Left hindlimb (tissue), 1 donor: ENCODE measurements at regions not wholly inside any gene's neighbourhood (a gene's known extent, or its start where the extent isn't known, plus 50 kb on each side); places are given as distances from the start of the nearest gene placed in this dataset.
A peak's percentile ranks its signal among the peaks of the same experiment; 100 is the strongest.
"Not testable (repeated sequence)": the region's sequence is repeated elsewhere in the genome, so short reads cannot be mapped to it uniquely, and the experiment has no call there.

Experiments used
- DNase-seq: peaks from one replicate; pipeline ENCODE4 v3.0.0-alpha.2; 2018

DNA sequence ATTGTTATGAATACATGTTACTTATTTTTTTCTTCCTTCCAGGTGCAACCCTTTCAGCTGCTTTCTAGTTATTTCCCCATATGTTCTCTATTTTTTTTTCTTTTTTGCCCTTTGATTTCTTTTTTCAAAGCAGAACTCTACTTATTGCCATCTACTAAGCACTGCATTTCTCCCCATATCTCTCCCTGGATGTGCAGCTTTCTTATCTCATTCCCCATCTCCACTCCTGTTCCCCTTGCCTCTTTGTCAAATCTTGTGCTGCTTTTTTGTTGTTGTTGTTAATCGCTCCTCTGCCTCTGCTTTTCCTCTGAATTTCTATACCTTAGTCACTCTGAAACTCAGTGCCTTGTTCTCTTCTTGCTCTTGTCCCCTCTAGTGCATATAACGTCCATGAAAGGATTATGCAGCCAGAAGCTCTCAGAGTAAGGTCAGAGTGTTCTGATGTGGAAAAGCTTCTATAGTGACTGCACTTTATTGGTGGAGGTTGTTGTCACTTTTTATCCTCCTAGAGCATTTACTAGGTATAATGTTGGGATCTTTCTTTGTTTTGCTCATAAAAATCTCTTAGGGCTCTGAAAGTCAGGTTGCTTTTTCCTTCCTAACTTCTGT, 51.1 kb upstream of the JADE1 start:
- no peak for DNase-seq

DNA sequence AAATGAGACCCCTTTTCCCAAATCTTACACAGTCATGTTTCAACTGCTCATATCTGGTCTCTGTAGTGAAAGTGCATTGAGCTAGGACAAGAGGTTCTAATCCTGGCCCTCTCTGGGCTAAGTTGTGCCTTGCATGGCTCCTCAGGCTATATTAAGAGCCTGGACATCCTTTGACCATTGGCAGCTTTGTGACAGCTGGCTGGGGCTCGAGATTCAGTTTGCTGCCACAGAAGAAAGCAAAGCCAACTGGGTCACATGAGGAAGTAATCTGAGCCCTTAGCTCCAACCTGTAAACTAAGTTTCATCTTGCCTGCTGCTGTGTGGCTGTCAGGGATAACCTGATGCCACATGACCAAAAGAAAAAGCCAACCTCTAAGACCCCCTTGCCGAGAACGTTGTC, 51.8 kb upstream of the JADE1 start:
- peak; percentile 37 for DNase-seq

DNA sequence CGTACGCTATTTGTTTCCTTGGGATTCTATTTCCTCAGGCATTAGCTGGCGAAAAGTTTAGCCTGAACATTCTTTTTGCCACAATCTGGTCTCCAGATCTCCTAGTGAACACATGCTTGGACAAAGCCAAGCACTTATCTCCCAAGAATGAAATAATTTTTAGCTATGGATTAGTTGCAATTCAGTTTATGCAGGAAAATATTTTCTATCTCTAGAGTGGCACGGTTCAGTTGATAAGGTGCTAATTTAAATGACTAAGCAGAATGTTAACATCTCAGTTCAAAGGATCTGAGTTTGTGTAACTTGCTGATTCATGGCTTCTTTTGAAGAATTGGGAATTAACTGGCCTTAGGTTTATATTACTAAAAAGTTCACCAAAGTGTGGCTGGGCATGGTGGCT, 58.1 kb upstream of the JADE1 start:
- no peak for DNase-seq

DNA sequence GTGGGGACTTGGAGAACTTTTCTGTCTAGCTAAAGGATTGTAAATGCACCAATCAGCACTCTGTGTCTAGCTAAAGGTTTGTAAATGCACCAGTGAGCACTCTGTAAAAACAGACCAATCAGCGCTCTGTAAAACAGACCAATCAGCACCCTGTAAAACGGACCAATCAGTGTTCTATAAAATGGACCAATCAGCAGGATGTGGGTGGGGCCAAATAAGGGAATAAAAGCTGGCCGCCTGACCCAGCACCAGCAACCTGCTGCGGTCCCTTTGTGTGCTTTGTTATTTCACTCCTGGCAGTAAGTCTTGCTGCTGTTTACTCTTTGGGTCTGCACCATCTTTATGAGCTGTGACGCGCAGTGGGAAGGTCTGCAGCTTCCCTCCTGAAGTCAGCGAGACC, 67.8 kb upstream of the JADE1 start:
- not testable (repeated sequence) for DNase-seq

DNA sequence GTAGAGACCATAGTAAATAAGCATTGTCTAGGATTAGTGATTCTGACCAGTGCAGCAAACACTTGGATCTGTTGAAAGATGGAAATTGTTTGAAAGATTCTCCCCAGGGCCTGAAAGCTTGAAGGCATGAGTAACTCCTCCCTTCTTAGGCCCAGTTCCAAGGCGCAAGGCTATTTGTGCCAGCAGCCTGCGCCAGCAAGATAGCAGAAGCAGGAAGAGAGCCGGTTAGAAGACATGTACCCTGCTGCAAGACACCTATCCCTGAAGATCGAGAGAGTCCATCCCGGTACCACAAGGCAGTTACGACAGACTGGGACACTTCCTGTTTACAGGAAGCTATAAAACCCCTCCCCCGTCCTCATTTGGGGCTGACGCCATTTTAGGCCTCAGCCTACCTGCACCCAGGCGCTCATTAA, 72.4 kb upstream of the JADE1 start:
- no peak for DNase-seq

DNA sequence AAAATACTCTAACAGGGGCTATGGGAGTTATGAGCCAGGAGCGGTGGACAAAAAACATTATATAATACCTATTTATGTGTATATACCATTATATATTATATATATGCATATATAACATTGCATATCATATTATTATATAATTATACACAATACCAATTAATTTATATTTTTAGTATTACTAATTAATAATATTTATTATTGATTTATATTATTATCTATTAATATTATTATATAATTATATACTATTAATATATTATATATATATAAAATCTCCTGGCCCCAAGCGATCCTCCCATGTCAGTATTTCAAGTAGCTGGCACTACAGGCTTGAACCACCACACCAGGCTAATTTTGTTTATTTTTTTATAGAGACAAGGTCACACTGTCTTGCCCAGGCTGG, 73.8 kb upstream of the JADE1 start:
- no peak for DNase-seq

DNA sequence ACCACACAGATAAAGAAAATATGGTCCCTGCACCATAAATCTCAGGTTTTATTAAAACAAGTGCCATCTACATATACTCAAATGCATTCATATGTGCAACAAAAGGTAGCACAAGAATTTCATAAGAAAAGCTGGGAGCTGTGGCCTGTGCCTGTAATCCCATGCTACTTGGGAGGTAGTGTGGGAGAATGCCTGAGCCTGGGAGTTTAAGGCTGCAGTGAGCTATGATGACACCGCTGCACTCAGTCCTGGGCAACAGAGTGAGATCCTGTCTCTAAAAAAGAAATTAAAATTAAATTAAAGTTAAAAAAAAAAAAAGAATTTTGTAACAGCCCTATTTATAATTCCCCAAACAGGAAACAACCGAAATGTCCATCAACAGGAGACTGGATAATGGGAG, 81.3 kb upstream of the JADE1 start:
- DNase-seq, result no peak

DNA sequence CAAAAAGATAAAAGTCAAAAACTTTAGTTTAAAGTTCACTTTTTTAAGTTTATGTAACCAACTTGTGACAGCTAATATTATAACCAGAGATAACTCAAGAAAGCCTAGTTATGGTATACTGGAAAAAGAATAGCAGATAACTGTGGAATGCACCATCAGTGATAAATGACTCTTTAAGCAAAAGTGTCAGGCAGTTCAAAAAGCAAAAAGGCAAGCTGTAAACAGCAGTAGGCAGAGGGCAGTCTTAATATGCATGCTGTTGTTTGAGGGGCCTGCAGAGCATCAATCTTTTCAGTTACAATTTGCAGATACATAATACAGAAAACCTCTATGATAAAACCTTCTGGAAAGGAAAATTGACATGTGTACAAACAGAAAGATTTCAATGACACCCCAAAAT, 81.8 kb upstream of the JADE1 start:
- no peak for DNase-seq

DNA sequence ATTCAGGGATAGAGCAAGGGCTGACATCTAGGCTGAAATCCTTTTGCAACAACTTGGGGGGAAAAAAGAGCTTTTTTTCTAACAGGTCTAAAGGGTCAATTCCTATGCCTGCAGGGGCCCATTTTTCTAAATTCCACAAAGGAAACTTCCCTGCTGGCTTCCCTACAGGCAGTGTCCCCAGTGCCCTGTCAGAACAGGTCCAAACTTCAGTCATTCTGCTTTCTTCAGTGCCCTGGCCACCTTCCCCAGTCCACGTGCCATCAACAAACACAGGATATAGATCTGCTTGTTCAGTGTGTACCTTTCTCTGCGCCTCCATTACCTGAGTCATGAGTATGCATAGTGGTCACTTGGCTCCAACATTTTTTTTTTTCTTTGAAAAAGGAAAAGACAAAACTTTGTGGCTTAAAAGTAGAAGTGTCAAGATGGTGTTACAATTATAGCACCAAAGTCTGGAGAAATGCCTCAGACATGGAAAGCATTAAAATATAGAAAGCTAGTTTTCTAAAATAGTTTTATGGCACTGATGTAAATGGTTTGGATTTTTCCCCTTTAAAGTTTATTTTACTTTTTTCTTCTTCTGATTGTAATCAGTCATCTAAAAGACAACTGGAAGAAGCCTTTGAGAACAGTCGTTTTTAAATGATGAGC, 84.0 kb upstream of the JADE1 start:
- DNase-seq, result no peak

DNA sequence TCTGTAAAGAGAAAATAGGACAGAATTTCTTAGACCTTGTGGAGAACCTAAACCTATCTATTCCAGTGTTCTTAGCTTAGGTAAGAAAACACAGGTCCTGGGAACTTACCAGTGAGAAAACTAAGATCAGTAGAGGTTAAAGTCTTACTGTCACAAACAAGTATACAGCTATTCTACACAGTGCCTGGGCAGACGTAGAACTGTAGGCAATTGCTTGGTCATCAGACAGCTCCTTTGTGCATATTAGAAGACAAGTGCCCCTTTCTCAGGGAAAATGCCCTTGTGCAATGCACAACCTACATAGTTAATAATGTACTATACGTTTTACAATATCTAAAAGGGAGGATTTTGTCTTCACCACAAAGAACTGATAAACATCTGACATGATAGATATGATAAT, 86.6 kb upstream of the JADE1 start:
- no peak for DNase-seq

DNA sequence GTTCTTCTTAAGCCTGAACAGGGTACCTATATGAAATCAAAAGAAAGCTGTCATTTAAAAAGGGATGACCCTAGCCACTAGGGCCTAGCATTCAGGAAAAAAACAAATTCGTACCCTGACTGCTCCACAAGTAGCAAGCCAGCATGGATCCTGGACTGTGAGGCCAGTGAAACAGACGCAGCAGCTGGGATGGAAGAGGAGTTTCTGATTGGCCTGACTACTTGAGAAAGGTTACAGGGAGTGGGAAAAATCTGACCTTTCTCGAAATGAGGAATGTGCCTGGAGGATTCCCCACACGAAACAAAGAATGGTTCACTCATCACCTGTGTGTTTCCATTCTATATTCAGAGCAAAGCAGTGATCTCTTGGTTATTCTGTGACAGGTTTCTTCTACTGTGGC, 87.6 kb upstream of the JADE1 start:
- DNase-seq, result no peak

DNA sequence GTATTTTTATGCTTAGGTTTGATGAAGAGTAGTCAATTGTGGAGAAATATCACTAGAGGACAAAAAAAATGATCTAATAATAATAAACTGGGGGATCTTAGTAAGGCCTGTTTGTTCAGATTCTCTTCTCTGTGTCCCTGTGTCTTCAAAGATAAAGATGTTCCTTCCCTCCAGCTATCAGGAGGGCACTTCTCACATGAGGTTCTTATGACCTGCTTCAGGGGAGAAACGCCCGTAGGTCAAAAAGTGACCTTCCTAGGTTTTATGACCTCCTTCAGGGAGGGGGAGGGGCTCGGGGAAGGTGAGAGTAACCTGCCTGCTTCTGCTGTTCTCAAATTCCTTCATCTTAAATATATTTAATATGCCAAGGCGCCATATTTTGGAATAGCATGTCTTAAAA, 89.2 kb upstream of the JADE1 start:
- DNase-seq, result no peak

DNA sequence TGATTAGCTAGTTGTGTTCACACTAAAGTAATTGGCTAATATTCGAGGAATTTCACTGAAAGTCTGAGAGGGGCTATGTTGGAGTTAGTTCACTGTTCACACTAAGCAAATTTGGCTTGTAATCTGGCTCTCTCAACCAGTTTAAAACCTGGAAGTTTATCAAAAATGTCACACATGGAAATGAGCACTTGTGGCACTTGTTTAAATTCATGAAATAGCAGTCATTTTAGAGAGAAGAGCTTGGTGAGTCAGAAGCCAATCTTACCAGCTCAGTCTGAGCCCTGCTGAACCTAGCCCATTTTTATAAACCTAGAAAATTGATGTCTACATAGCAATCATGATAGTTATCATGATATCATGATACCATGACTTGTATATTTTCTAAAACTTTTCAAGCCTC, 90.7 kb upstream of the JADE1 start:
- DNase-seq, result no peak

DNA sequence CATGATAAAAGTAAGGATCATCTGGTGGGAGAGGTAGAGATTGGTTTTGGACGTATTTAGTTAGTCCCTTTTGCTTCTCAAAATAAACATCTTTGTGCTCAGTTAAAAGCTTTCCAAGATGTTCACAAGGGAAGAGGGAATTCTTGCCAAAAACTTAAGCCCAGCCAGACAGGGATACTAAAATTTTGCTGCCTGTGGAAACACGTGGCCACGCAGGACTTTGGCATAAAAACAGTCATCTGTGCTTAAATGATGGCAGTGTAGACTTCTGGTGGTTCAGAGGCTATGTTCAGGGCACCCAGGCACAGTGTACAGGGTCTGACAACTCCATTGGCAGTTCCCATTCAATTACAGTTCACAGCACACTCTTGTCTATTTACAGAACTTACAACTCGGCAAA, 93.2 kb upstream of the JADE1 start:
- DNase-seq, result peak; percentile 45

DNA sequence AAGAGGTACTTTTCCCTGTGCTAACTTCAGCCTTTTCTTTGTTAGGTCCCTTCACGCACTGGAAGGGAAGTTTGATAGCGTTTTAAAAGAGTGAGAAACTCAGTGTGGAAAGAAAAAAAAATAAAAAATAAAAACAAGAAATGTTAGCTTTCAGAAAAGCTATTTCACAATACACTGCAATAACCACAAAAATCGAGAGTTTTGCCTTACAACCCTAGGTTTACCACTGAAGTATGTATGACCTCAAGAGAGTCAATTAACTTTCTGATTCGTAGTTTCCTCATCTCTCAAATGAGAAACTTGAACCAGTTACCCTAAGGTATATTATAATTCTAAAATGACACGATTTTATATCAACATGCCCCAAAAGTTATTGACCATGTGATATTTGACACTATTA, 93.9 kb upstream of the JADE1 start:
- no peak for DNase-seq

DNA sequence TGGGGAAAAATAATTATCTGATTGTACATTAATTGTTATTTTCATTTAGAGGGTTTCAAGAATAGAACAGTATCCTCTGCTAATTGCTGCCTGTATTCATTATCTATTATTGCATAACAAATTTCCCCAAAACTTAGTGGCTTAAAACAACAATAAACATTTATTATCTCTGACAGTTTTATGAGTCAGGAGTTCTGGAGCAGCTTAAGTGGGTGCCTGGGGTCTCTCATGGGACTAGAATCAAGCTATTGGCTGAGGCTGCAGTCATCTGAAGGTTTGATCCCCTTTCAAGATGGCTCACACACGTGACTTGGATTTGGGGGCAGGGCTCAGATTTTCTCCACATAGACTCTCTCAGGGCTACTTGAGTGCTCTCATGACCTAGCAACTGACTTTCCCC, 98.1 kb upstream of the JADE1 start:
- no peak for DNase-seq

DNA sequence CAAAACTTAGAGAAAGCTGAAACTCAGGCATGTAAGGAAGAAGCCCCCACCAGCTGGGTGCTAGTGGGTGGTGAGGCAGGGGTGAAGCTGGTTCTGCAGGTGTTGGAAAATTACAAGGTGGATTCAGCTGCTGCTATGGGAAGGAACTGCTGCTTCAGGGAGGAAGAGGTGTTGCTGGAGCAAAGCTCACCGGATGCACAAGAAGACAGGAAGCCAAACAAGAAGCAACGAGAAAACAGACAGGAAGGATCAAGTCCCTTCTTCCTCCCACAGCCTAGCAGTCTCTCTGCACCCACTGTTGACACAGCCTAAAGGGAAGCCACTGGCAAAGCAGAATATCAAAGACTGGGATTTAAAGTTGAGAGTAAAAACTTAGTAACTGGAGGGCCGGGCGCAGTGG, 100.2 kb upstream of the JADE1 start:
- DNase-seq, result no peak

DNA sequence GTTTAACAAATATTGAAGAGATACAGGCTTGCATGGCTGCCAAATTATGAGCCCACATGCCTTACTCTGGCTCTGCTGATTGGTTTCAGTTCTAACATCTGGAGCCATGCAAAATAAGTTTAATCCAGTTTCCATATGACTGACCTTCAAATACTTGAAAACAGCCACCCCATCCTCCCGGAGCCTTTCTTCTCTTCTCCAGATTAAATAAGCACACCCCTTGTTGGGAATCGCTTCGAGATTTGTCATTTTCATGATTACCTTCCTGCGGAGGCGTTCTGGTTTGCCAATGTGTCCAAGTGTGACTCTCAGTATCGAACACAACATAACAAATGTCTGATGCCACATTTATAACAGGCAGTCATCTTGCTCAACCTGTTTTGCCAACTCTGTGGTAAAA, 101.6 kb upstream of the JADE1 start:
- DNase-seq, result no peak

DNA sequence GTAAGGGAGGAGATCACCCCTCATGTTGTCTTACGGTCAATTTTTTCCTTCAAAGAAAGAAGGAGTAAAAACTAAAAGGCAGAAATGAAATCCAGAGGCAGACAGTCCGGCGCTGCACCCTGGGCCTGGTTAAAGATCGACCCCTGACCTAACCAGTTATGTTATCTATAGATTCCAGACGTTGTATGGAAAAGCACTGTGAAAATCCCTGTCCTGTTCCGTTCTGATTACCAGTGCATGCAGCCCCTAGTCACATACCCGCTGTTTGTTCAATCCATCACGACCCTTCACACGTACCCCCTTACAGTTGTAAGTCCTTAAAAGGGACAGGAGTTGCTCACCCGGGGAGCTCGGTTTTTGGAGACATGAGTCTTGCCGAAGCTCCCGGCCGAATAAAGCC, 105.6 kb upstream of the JADE1 start:
- DNase-seq, result no peak

DNA sequence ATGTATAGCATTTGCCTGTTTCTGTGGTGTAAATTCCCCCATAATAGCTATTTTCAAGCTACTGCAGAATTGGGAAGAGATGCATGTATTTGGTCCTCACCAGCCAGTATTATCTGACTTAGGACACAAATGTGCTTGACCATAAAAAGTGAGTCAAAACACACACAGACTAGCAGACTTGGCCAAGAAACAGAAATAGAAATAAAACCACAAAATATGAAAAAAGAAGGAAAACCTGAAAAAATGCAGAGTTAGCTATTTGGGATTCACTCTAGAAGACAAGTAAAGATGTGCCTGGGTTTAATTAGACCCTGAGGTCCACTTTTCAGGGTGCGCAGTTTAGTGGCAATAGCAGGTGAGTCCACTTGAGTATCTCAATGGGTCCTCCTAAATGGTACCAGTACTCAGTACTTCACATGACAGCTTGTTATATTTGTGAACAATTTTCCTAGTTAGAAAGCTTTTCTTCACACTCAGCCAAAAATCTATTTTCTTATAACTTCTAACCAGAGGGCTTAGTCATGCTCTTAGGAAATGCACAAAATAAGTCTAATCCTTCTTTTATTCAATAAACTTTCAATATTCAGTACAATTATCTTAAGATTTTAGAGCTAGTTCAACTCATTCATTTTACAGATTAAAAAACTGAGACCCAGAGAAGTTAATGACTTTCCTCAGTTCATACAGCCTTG, 108.7 kb upstream of the JADE1 start:
- DNase-seq, result no peak

DNA sequence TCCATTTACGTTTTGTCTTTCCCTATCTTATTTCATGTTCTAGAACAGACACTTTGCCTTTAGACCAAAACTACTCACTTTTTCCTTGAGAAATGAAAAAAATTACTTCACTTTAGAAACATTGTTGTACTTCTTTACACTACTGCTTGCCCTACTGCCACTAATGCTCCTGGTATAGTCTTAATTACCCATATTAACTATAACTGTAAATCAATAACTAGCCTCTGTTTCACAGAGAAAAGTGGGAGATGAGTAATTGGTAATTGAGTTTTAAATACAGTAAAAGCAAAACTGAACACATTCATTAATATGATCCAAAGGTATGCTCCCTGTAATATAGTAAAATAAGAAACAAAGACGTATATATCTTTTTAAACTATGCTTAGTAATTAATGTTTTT, 111.1 kb upstream of the JADE1 start:
- no peak for DNase-seq

DNA sequence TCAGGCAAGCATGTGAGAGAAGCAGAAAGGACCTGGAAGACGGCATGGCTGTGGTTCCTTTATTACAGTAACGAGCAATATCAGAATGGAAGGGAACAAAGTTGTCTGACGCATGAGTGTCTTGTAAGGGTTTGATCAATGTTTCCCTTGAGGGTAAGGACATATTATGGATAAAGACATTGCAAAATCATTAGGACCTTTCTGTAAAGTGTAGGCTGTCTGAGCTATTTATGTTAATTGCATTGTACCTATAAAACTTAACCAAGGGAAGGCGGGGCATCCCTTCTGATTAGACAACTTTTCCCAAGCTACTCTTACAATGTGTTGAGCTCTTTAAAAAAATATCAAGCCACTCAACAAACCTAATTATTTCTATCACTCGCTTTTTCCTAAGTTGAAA, 112.2 kb upstream of the JADE1 start:
- no peak for DNase-seq

DNA sequence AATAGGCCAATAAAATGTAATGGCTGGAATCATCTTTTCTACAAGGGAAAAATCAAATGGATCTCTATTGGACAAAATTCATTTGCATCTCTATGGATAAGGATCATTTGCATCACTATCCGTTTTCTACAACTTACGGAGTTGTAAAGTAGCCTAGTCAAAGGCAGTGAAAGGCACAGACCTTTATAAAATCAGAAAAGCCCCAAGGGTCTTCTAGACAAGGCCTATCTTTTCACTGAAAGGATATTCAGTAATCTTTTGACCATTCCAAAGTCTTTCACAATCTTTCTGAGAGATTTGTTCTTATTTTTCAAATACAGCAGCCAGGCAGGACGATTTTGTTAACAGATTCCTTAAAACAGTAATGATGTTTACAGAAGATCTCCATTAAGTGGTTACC, 119.5 kb upstream of the JADE1 start:
- DNase-seq, result no peak

DNA sequence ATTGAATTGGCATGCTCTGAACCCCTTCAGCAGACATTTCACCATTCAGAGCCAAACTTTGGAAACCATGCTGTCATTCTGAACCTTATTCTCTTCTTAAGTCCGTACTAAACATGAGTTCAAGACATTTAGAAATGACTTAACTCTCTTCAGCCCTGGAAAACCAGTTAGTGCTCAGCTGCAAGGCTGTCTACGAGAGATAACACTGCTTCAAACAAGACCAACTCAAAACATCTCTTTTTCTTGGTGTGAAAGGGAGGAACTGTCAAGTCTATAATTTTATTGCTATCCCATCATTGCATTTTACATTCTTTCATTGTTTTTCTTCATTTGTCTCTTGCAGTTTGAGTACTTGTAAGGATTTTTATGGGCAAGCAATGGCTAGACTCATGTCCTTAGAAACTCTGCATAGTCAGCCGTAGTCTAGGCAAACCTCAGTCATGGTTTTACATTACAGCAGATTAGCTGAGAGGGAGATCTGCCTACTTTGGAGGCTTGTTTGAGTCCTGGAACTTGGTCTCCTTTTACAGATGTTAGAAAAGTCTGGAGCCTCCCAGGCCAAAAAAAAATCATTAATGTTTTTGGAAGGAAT, 120.6 kb upstream of the JADE1 start:
- no peak for DNase-seq
